ENCODE measurements at regions not wholly inside any gene's neighbourhood (a gene's known extent, or its start where the extent isn't known, plus 50 kb on each side); places are given as distances from the start of the nearest gene placed in this dataset.
"Not testable (repeated sequence)": the region's sequence is repeated elsewhere in the genome, so short reads cannot be mapped to it uniquely, and the experiment has no call there.

DNA sequence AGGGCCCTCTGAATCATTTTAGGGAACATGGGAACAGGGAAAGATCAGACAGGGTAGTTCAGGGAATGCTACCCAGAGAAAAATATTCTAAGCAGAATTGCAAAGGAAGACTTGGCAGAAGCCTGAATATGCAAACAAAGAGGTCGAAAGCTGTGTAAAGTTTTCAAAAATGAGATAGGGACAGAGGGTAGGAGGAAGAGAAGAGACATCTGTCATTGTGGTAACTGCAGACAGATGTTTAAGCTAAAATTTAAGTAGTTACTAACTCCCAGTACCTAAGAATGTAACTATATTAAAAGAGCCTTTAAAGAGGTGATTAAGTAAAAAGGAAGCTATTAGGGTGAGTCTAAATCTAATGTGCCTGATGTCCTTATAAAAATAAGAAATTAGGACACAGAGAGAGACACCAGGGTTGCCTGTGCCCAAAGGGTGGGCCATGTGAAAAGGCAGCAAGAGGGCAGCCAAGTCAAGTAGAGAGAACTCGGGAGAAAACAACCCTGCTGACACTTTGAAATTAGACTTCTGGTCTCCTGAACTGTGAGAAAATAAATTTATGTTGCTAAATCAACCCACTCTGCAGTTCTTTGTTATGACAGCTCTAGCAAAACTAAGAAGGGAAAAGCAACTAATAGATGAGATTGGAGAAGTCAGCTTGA, 1647.4 kb upstream of the C9orf72 start:
- FAIRE-seq: no peak
- no peak for DNase-seq (ENCODE audit: insufficient read length, low spot score)

DNA sequence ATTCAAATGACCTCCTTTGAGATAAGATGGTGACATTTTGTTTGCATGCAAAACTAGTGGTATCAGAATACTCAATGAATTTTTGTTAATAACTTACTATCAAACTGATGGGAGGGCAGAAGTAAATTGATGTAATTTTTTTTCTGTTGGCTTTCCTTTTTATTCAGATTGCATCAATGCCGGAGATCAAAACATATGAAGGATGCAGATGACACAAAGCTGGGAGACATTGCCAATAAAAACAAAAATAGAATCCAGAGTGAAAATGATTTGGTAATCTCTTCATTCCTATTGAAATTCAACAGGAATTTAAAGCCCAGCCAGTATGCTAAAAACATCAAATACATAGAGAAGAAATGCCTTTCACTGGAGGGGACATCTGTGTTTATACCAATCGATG, 1655.3 kb upstream of the C9orf72 start:
- DNase-seq (ENCODE audit: insufficient read length, low spot score) (no peak), FAIRE-seq (no peak)

DNA sequence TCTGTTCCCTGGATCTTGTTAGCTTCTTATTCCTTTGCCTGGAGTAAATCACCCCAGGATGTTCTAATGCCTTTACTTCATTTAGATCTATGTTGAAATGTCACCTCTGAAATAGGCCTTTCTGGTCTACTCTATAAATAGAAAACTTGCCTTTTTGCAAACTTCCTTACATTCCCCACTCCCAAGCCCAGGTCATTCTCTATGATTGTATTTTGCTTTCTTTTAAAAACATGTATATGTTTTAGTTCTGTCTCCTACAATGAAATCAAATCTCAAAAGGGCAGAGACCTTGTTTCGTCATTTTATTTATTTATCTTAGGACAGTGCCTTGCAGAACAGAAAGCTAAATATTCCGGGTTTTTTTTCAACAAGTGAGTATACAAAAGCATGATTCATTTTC, 1657.7 kb upstream of the C9orf72 start:
- FAIRE-seq (no peak), DNase-seq (ENCODE audit: insufficient read length, low spot score) (no peak)

DNA sequence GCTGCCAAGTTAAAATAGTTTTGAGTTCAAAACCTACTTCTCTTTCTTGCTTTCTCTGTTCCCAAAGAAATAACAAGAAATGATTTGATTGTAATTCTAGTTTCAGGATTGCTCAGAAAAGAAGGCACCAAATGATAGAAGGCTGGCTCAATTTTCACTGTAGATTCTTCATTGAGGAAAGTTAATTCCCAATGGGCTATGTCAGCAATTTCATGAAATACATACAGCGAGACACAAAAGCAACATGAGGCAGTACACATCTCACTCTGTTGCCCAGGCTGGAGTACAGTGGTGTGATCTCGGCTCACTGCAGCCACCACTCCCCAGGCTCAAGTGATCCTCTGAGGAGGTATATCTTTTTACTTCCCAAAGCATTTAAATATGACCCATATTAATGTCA, 1659.9 kb upstream of the C9orf72 start:
- no peak for FAIRE-seq
- no peak for DNase-seq (ENCODE audit: insufficient read length, low spot score)

DNA sequence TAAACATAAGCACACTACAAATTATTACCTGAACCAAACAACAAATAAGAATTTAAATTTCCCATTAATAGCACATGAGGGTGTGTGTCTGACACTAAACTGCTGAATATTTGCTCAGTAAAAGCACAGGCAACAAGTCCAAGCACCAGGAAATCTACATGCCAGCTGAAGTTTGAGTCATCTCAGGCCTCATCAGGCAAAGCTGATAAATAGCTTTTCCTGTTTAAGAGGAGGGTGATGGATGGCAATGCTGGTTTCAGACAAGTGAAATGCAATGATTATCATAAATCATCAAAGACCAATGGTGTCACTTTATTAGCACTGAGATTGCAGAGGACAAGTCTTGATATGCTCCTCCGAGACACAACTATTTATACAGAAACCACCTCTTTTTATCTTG, 1668.0 kb upstream of the C9orf72 start:
- no peak for DNase-seq (ENCODE audit: insufficient read length, low spot score)
- FAIRE-seq: no peak

DNA sequence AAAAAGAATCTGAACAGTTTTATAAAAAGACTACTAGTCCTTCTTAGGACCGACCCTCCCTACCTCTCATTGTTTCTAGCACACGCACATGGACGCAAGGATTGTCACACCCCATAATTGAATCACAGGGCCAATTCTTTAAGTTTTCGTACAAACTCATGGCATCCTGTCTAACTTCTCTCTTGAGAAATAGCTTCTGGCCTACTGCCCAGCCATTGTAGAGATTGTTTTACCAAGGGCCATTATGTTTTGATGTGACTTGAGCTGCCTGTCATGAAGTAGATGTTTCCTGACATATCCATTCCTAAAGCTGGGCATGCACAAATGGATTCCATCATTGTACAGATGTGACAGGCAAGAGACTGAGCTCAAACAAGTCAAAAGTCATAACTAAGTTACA, 1672.1 kb upstream of the C9orf72 start:
- FAIRE-seq (no peak), DNase-seq (ENCODE audit: insufficient read length, low spot score) (no peak)

DNA sequence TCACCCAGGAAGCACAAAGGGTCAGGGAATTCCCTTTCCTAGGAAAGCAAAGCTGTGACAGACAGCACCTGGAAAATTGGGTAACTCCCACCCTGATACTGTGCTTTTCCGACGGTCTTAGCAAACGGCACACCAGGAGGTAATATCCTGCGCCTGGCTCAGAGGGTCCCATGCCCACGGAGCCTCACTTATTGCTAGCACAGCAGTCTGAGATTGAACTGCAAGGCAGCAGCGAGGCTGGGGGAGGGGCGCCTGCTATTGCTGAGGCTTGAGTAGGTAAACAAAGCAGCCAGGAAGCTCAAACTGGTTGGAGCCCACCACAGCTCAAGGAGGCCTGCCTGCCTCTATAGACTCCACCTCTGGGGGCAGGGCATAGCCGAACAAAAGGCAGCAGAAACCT, 1697.1 kb upstream of the C9orf72 start:
- not testable (repeated sequence) for FAIRE-seq; DNase-seq (ENCODE audit: insufficient read length, low spot score)

DNA sequence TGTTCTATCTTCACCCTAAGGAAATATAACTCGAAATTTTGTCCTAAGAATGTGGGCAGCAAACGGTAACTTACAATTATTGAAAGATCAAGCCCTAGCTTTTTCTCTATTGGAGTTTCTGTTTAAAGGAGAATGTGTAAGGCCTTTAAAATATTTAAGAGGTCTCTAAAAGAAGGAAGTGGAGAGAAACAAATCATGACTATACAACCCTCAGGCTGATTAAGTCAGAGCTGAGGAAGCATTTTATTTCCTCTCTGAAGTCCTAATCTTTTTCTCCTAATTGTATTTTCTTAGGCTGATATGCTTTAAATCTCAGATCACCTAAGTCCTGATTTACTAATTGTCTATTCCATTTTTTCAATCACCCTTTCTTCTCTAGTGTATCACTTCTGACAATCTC, 1708.8 kb upstream of the C9orf72 start:
- no peak for FAIRE-seq
- no peak for DNase-seq (ENCODE audit: insufficient read length, low spot score)

DNA sequence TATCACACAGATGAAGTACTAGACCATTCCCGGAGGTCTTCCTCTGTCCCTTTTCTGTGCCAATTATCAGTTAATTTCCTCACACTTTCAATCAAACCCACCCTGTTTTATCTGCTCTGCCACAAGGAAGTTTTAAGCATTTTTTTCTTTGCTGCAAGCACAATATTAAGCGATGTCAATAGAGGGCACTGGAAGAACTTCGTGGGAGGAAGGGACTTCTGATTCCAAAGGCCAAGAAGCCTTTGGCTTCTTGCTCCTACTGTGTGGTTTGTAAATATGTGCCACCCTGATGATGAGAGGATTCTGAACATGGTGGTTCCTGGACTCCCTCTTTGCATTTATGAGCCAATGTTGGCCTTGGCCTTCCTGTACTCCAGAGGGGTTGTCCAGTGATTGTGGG, 1712.5 kb upstream of the C9orf72 start:
- no peak for FAIRE-seq
- DNase-seq (ENCODE audit: insufficient read length, low spot score): no peak

DNA sequence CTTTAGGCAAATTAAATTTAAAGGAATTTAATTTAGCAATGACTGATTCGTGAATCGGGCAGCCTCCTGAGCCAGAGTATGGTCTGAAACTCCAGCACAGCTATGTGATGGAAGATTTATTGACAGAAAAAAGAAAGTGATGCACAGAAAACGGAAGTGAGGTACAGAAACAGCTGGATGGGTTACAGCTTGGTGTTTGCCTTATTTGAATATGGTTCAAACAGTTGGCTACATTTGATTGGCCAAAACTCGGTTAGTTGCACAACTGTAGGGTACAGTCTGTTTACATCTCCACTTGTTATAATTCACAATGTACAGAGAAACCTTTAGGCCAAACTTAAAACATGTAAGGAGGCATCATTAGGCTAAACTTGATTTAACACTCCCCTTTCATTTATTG, 1716.1 kb upstream of the C9orf72 start:
- FAIRE-seq (no peak), DNase-seq (ENCODE audit: insufficient read length, low spot score) (no peak)

DNA sequence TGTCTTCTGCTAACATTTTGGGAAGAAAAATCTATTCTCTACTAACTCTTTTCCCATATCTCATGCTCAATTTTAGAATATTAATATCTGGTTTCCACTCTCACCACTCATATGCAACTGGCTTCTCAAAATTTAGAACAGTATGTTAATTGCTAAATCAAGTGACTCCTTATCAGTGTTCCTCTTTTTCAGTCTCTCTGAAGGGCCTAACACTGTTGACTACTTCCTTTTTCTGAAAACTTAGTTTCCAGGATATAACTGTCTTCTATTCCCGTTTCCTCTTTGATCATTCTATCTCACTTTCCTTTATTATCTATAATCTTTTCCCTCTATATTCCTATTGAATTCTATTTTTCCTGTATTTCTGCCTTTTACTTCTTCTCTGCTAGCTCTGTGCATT, 1717.2 kb upstream of the C9orf72 start:
- FAIRE-seq (no peak), DNase-seq (ENCODE audit: insufficient read length, low spot score) (no peak)

DNA sequence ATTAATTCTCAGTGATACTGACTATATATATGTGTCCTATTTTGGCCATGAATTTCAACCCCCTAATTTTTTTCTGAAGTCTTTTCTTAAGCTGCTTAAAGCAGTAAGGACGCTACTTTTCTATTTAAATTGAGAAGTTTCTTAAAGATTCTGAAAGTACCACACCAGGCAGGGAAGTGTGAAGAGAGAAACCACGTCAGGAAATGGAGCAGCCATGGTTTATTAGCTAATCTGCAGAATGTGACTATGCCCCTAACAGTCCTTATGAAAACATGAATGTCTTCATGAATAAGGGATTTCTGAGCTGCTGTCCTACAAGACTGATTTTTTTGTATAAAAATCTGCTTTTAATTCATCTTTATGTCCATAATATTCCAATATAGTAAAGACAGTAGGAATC, 1724.3 kb upstream of the C9orf72 start:
- no peak for DNase-seq (ENCODE audit: insufficient read length, low spot score)
- FAIRE-seq: no peak

DNA sequence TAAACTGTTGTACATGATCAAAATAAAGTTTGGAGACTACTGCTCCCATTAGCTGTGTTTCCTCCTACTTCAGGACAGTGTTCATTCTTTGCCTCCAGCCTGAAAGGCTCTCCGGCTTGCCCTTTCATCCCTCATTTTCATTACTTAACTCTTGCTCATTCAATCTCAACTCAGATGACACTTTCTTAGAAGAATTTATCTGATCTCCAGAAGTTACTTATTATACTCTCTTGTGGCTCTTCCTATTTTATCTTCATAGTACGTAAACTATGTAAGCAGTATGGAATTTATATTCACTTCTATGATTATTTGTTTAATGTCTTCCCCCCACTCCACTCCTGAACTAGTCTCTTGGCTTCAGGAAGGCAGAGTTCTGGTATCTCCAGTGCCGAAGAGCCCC, 1737.9 kb upstream of the C9orf72 start:
- no peak for DNase-seq (ENCODE audit: insufficient read length, low spot score)
- FAIRE-seq: no peak

DNA sequence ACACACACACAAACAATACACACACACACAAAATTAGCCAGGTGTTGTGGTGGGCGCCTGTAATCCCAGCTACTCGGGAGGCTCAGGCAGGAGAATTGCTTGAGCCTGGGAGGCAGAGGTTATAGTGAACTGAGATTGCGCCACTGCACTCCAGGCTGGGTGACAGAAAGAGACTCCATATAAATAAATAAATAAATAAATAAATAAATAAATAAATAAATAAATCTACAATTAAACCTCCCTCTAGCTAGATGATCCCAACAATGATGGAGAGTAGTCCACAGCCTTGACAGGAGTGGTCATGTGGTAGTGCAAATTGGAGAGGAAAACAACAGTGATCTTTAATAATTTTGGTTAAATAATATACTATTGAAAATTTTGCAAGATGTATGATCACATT, 1739.0 kb upstream of the C9orf72 start:
- FAIRE-seq (no peak), DNase-seq (ENCODE audit: insufficient read length, low spot score) (no peak)

DNA sequence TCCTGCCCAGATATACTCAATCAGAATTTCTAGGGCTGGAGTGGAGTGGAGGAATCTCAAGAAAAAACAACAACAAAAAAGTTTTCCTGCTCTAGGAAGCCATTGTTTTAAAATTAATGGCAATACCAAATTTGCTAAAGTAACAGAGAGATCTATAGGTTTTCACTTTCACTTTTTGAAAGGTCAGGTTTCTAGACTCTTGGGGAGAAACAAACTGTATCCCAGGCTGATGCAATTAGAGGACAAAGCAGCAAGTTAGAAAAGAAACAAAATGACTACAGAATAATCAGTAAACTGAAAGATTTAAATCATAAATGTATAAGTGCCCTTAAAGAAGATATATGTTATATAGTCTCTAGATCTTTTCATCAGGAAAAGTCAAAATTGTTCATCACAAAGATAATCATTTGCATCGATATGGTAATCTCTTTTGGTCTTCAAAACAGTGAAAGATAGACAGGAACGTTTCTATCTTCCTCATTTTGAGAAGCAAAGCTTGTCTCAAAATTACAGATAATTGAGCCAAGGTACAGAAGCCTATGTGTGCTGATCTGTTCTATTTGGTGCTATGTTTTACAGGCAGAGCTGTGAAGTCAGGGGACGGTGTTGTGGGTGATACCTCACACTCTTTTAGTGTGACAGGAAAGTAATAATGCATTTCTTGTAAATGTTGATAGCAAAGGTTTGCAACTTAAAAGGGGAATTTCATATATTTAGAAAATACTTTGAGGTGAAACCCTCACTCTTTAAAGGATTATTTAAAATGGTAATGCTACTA, 1746.6 kb upstream of the C9orf72 start:
- no peak for DNase-seq (ENCODE audit: insufficient read length, low spot score)
- FAIRE-seq: no peak

DNA sequence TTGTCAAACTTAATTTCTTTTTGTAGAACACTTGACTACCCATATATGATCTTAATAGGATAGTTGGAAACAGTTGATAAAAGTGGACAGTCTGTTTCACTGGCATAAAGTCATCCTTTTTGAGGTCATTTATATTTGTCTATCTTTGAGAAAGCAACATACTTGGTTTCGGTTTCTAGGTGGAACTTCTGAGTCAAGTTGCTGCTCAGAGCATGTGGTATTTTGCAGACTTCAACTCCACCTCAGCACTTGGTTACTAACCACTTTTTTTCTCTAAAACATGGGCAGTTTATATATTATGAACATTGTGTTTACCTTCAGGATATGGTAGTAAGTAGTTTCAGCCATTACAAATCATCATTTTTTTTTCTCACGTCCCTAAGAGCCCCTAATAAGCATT, 1749.0 kb upstream of the C9orf72 start:
- DNase-seq (ENCODE audit: insufficient read length, low spot score): no peak

DNA sequence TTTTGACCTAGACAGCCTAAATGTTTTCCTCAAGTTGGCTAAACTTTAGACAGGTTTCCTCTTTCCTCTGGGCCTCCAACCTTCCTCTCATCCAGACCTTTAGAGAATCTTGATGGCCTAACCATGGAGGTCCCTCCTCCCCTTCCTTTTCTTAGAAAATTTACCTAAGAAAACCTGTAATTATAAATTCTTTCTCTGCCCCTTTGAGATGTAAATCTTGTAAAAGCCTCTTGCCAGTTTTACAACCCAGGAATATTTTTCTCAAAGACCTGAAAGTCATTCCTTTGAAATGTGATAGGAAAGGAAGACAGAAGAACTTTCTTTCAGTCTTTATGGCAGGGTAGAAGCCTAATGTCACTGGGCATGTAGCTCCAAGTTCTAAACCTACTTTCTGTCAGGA, 1752.6 kb upstream of the C9orf72 start:
- no peak for DNase-seq (ENCODE audit: insufficient read length, low spot score)

More for the DNA sequence above, 1749.0 kb upstream of the C9orf72 start:
- FAIRE-seq: no peak

DNA sequence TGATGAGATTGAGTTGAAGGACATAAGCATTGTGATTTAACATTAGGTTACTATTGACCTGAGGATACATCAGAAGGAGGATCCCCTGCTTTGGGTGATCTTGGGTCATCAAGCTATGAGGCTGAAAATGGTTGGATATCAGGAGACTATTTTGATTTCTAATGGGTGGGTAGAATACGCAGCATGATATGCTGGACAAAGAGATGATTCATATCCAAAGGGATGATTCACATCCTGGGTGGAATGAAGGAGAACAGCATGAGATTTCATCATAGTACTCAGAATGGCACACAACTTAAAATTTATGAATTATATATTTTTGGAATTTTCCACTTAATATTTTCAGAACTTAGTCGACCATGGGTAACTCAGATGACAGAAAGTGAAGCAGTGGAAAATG, 1759.5 kb upstream of the C9orf72 start:
- FAIRE-seq: no peak
- DNase-seq (ENCODE audit: insufficient read length, low spot score): peak; percentile 4

More for the DNA sequence above, 1752.6 kb upstream of the C9orf72 start:
- no peak for FAIRE-seq

DNA sequence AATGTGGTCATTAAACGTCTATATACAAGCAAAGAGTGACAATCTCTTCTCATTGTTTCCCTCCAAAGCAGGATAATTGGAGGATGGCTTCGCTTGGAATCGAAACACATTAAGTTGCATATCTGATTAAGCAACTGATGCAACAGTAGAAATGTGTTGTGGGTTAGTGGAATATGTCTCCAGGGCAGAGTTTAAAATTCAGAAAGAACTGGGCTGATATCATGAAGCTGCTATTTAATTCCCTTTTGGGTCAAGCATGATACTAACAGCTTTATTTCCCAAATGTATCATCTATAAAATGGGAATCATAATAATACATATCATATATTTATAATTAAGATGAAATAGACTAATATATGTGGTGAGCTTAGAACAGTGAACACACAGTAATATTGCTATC, 1763.0 kb upstream of the C9orf72 start:
- FAIRE-seq (no peak), DNase-seq (ENCODE audit: insufficient read length, low spot score) (no peak)

DNA sequence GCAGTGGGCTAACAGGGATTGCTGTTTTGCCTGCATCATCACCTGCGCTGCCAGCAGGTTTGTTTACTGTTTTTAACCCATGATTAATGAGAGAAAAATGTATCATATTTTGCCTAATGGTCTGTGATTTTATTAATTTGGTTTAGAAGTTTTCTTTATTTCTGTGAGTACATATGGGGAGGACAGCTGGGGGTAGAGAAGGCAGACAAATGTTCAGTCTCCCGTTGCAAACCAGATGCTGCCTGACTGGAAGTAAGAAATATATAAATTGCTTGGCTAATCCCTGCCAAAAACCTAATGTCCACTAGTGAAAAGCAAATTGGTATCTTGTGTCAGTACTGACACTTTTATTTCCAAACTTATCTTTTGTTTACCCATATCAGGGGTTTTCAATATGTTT, 1766.1 kb upstream of the C9orf72 start:
- DNase-seq (ENCODE audit: insufficient read length, low spot score): no peak
- FAIRE-seq: no peak

DNA sequence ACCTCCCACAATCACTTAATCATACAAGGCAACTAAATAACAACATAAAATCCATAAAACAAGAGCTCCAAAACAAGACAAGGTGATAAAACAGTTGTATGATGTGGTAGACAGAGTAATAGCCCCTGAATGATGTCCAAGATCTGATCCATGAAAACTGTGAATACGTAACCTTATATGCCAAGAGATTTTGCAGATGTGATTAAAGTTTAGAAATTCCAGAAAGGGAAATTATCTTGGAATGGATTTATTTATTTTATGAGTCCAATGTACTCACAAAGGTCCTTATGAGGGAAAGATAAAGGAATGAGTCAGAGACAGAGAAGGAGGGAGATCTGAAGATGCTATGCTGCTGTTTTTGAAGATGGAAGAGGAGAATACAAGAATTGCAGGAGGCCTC, 1775.7 kb upstream of the C9orf72 start:
- no peak for FAIRE-seq
- no peak for DNase-seq (ENCODE audit: insufficient read length, low spot score)

DNA sequence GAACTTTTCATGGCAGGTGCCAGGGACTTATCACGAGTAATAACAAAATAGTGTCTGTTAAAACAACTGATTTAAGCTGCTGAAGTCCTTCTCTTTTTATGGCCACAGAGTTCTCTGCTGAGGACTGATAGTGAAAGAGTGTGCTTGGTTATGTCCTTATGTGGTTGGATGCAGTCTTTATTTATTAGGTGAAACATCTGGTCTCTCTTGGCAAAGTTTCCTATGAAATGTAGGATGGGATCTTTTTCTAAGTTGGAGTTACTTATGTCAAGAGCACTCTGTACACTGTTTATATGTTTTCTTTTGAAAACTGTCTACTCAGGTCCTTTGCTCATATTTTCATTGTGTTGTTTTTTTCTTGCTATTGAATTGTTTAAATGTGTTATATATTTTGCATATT, 1816.1 kb upstream of the C9orf72 start:
- no peak for FAIRE-seq
- DNase-seq (ENCODE audit: insufficient read length, low spot score): no peak

DNA sequence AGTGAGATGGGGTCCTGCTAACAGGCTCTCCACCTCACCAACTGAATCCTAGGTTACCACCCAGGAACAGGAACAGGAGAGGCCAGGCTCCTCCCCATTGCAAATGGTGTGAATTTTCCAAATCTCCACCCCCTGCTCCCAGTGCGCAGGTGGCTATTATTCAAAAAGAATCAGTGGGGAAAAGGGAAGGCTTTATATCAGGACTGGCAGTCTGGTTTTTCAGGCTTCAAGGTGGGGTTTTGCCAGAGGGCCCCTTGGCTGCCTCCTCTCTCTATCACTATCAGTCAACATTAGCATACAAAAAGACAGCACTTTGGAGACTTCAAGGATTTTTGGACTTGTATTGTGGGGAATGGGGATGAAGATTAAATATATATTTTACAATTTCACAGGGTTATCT, 1817.6 kb upstream of the C9orf72 start:
- FAIRE-seq (no peak), DNase-seq (ENCODE audit: insufficient read length, low spot score) (no peak)

All from HTR-8/SVneo (cell line).